ENCODE measurements at regions not wholly inside any gene's neighbourhood (a gene's known extent, or its start where the extent isn't known, plus 50 kb on each side); places are given as distances from the start of the nearest gene placed in this dataset.
A peak's percentile ranks its signal among the peaks of the same experiment; 100 is the strongest.

GRCh38 chr5:174527916-174528540 lies 196.4 kb upstream of the MSX2 start:
- Histone ChIP-seq H3K23me2 (ENCODE audit: low read depth, low read length) (no peaks in the 10 kb centered on the region; the same call in 1 of the 2 replicates), H3K79me2 (ENCODE audit: control insufficient read depth in 1 of 2, insufficient read depth in 2 of 2, low read length in 2 of 2) (no peaks in the 10 kb centered on the region), H4K20me1 (replicated peaks in 1 of 2; ENCODE audit: control insufficient read depth in 1 of 2, insufficient read depth in 2 of 2, low read length in 2 of 2) (no peaks in the 10 kb centered on the region), H4K8ac (ENCODE audit: extremely low read depth, insufficient read depth, low read length) (no peak overlapping the region), H4K5ac (ENCODE audit: insufficient read length, low read depth, low read length) (no peak overlapping the region), H3K23ac (ENCODE audit: insufficient read length) (no peak overlapping the region), H2BK12ac (ENCODE audit: low read depth, low read length) (0 out of 2 replicates have a peak overlapping the region, but pooled peaks have one; percentile 30), H2BK15ac (ENCODE audit: low read length) (no peak overlapping the region), H3K27me3 (replicated peaks in 1 of 4; ENCODE audit: control insufficient read depth in 3 of 4, extremely low read depth in 1 of 4, insufficient read depth in 3 of 4, low read length in 3 of 4) (peaks cover 0 to 3% (median 0%) of the 10 kb centered on the region in 4 experiments; a peak in 3 of 7 replicates), H2BK120ac (replicated peaks; ENCODE audit: low read depth, low read length) (no peak overlapping the region), H3K36me3 (ENCODE audit: control insufficient read depth in 2 of 4, insufficient read depth in 4 of 4, low read length in 3 of 4) (no peaks in the 10 kb centered on the region), H3K4ac (replicated peaks; ENCODE audit: insufficient read length, low read depth, low read length) (no peak overlapping the region), H3K27ac (ENCODE audit: low read depth, low read length) (no peak overlapping the region), H3K9me3 (ENCODE audit: insufficient read depth in 2 of 2, low read depth in 1 of 2, low read length in 1 of 2) (no peaks in the 10 kb centered on the region), H3K56ac (replicated peaks; ENCODE audit: insufficient read length, low read depth, low read length) (no peak overlapping the region), H2AFZ (ENCODE audit: low read length) (0 out of 2 replicates have a peak overlapping the region, but pooled peaks have one; percentile 43), H4K91ac (replicated peaks; ENCODE audit: insufficient read length, low read length) (no peak overlapping the region), H2BK5ac (ENCODE audit: low read depth, low read length) (no peak overlapping the region), H3K18ac (ENCODE audit: extremely low read depth, low read length) (no peak overlapping the region), H3K4me3 (ENCODE audit: extremely low read depth in 1 of 4, insufficient read depth in 2 of 4, low read depth in 3 of 4, low read length in 4 of 4) (no peak overlapping the region), H3K9ac (replicated peaks in 1 of 4; ENCODE audit: extremely low read depth in 1 of 4, low read depth in 3 of 4, low read length in 3 of 4) (no peak overlapping the region), H3K4me2 (ENCODE audit: insufficient read depth in 1 of 2, low read depth in 2 of 2, low read length in 2 of 2) (no peak overlapping the region), H3K4me1 (replicated peaks in 1 of 4; ENCODE audit: control insufficient read depth in 3 of 4, insufficient read depth in 4 of 4, low read length in 3 of 4) (peaks cover 4 to 10% (median 7%) of the 10 kb centered on the region in 4 experiments; a peak in 5 of 7 replicates), H3K14ac (ENCODE audit: insufficient read length) (no peak overlapping the region), H3K79me1 (ENCODE audit: low read depth, low read length) (no peaks in the 10 kb centered on the region), H2BK20ac (ENCODE audit: low read length) (no peak overlapping the region), H2AK5ac (ENCODE audit: low read depth, low read length) (no peak overlapping the region)
- CTCF ChIA-PET (ENCODE audit: partially characterized antibody) = interaction anchor here (1.0 to 1.1 kb wide), 3 partner anchors 29 to 64 kb away, joined by 3 read pairs; no protein-coding TSS in a partner anchor
- 85% methylated on average over 11 of the region's 11 CpGs; no CpG with 5 or more reads in 1 of the 2 experiments for WGBS, 2 experiments (ENCODE audit: extremely low coverage in 1 of 2, insufficient coverage in 1 of 2, insufficient read length in 1 of 2, insufficient replicate concordance in 2 of 2, low coverage in 1 of 2, low lambda C conversion rate in 2 of 2, missing lambda C conversion rate in 1 of 2)
- no peak for DNase-seq (ENCODE audit: low read depth in 1 of 2, low spot score in 2 of 2)
- POLR2A ChIA-PET (ENCODE audit: partially characterized antibody) = no interaction called here
- TF ChIP-seq EZH2 (IDR thresholded peaks at IDR 0.05; ENCODE audit: low read depth, low read length, severe bottlenecking) = no peak
- no peak for FAIRE-seq
